Coronary artery (tissue), 2 donors: ENCODE measurements at regions not wholly inside any gene's neighbourhood (a gene's known extent, or its start where the extent isn't known, plus 50 kb on each side); places are given as distances from the start of the nearest gene placed in this dataset.
A peak's percentile ranks its signal among the peaks of the same experiment; 100 is the strongest.

Experiments
- DNase-seq: peaks from one replicate; pipeline ENCODE4 v3.0.0-alpha.2; 2017; ENCODE audit warnings: low spot score
- H3K27ac ChIP-seq, 2 donors: fragments of 200-600 bp; sonication (generic); one replicate each; pipeline ENCODE4 v1.5.1; 2016 to 2019
- H3K4me3 ChIP-seq: fragments of 200-600 bp; sonication (generic); 2 replicates; pipeline ENCODE4 v1.5.1; 2016; ENCODE audit warnings: mild to moderate bottlenecking, moderate library complexity
- TF ChIP-seq, protein P1 (sequence below): fragments of 200-600 bp; sonication (generic); IDR thresholded peaks from one replicate; pipeline ENCODE4 v1.5.1; 2019; ENCODE audit warnings: antibody characterized with exemption

DNA sequence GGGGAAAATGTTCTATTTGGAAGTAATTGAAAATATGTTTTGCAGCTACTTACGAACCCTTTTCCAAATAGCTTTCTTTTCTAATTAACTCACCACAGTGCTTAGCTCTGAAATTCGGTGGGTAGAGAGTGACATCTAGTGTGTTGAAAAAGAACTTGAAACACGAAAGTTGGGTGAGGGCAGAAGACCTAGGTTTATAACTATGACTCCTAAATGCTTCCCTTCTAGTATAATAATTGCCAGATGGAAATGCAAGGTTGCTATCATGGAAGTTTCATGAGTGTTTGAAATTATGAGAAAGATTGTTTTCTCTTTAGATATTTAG, 77.3 kb upstream of the NOCT start:
- no peak for DNase-seq
- Histone ChIP-seq H3K27ac (no peak overlapping the region), H3K4me3 (no peak overlapping the region)
- TF ChIP-seq, protein P1, sequence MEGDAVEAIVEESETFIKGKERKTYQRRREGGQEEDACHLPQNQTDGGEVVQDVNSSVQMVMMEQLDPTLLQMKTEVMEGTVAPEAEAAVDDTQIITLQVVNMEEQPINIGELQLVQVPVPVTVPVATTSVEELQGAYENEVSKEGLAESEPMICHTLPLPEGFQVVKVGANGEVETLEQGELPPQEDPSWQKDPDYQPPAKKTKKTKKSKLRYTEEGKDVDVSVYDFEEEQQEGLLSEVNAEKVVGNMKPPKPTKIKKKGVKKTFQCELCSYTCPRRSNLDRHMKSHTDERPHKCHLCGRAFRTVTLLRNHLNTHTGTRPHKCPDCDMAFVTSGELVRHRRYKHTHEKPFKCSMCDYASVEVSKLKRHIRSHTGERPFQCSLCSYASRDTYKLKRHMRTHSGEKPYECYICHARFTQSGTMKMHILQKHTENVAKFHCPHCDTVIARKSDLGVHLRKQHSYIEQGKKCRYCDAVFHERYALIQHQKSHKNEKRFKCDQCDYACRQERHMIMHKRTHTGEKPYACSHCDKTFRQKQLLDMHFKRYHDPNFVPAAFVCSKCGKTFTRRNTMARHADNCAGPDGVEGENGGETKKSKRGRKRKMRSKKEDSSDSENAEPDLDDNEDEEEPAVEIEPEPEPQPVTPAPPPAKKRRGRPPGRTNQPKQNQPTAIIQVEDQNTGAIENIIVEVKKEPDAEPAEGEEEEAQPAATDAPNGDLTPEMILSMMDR = no peak

DNA sequence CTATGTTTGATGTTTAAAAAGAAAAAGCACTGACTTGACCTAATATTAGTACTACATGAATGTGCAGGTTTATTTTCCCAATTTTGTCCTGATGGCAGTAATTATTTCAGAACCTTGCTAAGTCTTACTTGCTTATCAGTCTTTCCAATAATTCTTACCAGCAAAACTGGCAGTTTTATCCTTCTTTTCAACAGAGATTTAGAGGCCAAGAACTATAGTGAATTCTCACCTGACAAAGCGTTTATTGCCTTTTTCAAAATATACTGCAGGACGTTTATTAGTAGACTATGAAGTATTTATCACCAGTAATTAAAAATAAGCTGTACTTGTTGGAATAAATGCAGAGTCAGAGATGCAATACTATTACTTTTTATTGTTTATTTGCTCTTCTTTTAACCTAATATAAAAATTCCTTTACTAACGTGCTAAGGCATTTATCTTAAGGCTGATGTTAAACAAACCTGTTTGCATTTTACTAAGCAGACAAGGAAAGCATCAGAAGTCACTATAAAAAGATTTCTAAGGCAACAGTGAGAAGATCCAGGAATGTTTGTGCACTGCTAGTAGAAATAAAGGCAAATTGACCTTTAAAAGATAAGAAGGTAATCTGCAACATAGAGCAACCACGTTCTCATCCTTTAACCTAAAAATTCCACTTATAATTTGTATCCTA, 80.3 kb upstream of the NOCT start:
- H3K27ac ChIP-seq = no peak overlapping the region
- TF ChIP-seq, protein P1 = no peak
- no peak overlapping the region for H3K4me3 ChIP-seq
- no peak for DNase-seq

DNA sequence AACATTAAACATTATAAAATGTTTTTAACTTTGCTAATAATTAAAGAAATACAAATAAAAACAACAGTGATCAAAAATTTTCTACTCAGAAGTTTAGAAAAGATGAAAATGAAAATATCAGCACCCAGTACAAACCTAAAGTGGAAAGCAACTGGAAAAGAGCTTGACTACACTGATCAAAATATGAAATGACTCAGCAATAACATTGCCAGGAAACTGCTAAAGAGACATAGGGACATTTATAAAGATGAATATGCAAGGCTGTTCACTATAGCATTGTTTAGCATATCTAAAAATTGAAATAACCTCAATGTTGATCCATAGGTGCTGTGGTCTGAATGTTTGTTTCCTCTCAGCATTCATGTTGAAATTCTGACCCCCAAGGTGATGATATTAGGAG, 88.5 kb upstream of the NOCT start:
- TF ChIP-seq, protein P1 = no peak
- H3K4me3 ChIP-seq = no peak overlapping the region
- H3K27ac ChIP-seq = no peak overlapping the region
- DNase-seq = no peak

DNA sequence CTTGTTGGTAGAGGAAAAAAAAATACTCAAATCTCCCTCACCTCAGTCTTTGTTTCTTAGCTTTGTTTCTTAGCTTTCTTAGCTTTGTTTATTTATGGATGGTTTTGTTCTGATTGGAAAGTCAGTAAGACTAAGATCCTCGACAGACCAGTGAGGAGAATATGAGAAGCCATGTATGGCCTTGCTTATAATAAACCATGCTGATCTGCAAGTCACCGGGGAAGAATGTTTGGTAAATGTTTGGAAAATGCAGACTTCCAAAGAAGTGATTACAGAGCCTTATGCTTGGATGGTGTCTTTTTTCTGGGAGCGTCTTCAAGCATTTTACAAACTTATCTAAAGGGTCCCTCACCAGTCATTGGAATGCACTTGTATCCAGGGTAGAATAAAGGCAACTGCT, 90.1 kb upstream of the NOCT start:
- Histone ChIP-seq H3K27ac (no peak overlapping the region), H3K4me3 (no peak overlapping the region)
- no peak for DNase-seq
- TF ChIP-seq, protein P1 = no peak

DNA sequence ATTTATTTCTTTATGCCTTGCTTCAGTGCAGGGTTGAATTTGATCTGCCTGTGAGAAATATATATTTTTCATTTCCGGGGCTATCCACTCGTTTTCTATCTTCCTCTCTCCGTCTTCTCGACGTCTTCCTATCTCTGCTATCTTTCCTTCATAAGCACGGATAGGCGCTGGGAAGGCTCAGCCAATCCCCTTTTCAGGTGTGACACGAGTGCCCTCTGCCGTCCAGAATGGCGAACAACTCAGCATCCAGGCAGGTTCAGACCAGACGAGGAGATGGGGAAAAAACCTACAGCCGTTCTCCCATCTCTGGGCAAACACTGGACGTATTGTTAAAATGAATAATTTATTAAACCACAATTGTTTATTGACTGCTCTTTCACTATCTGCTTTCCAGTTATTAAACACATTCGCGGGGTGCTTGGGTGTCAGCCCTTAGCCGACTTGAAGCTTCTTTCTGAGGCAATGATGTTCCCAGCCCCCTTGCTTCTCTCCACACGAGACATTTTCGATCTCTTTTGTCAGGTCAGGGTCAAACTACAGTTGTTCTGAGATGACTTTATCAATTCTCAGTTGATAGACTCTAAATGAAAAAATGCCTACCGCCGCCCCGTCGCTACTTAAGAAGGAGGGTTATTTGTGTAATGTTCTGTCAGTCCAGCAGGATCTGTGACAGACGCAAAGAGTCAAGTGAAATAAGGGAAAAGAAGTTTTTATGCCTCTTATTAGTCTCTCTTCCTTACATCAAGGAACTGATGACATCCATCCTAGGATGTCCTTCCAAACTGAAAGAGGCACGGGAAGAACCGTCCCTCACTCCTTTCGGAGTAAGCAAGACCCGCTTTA, 96.3 kb upstream of the NOCT start:
- H3K4me3 ChIP-seq = peak overlapping the region; percentile 38
- no peak overlapping the region for H3K27ac ChIP-seq
- TF ChIP-seq, protein P1 = peak; percentile 17
- DNase-seq = no peak

DNA sequence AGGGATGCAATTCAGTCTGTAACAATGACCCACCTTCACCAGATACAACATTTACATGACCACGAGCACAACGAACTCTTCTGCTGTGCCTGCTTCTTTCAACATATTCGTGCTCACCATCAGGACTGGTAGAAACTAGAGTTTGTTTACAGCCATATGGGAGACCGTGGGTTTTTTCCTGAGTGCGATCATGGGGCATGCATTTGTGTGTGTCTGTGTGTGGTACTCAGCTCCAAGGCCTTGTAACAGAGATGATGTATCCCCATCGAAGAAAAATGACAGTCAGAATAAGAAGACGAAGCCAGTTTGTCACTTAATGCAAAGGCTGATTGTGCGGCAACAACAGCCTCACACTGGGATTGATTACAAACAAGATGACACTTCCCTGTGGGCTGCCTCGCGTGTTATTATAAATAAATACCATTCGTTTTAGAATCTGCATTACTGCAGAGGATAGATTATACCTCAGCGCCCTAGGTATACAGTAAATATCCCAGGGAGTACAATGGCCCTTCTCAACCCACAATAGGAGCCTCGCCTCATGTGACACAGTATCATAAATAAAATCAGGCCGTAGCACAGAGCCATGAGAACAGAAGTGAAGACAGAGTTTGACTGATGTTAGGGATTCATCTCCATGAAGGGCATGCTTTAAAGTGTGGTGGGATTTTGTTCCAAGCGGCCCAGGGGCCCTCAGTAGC, 97.3 kb upstream of the NOCT start:
- Histone ChIP-seq H3K4me3 (no peak overlapping the region), H3K27ac (no peak overlapping the region)
- TF ChIP-seq, protein P1 = no peak
- DNase-seq = no peak
